Body of pancreas (tissue), 4 donors: ENCODE measurements at regions not wholly inside any gene's neighbourhood (a gene's known extent, or its start where the extent isn't known, plus 50 kb on each side); places are given as distances from the start of the nearest gene placed in this dataset.

Experiments used
- ATAC-seq: fragments of 150-250 bp; one replicate; pipeline ENCODE4 v1.9.1; 2016
- DNase-seq, 4 donors: peaks; one replicate each; pipeline ENCODE4 v3.0.0-alpha.2; 2019
- H3K27ac ChIP-seq, 4 donors: fragments of 200-600 bp; sonication (generic); 1 replicate in 3 of 4; 2 replicates in 1 of 4; pipeline versions ENCODE4 v1.5.1 to v1.6.1; 2016 to 2019; ENCODE audit warnings: mild to moderate bottlenecking in 1 of 4, mixed read lengths in 1 of 4, moderate library complexity in 1 of 4
- H3K27me3 ChIP-seq, 2 donors: fragments of 200-600 bp; sonication (generic); one replicate each; pipeline ENCODE4 v1.6.0; 2016; ENCODE audit warnings: mild to moderate bottlenecking in 1 of 2
- H3K36me3 ChIP-seq, 2 donors: fragments of 200-600 bp; sonication (generic); replicated peaks in 1 of 2; 2 replicates each; pipeline ENCODE4 v1.5.1; 2016; ENCODE audit warnings: low read depth in 2 of 2; ENCODE audit not compliant: insufficient read depth in 1 of 2
- H3K4me1 ChIP-seq: fragments of 200-600 bp; sonication (generic); one replicate; pipeline ENCODE4 v1.6.0; 2016
- H3K4me3 ChIP-seq, 2 donors: fragments of 200-600 bp; sonication (generic); 1 replicate in 1 of 2; 2 replicates in 1 of 2; pipeline ENCODE4 v1.5.1; 2016 to 2019
- H3K9me3 ChIP-seq, 3 donors: fragments of 200-600 bp; sonication (generic); 1 replicate in 2 of 3; 2 replicates in 1 of 3; pipeline ENCODE4 v1.5.1; 2016
- CTCF ChIP-seq, 7 experiments: fragments of 450-650 bp in 4 of 7; fragments of 200-600 bp in 3 of 7; sonication (generic) in 3 of 7; IDR thresholded peaks; one replicate each; pipeline ENCODE4 v1.5.1; 2016 to 2019; ENCODE audit warnings: antibody characterized with exemption in 7 of 7
- POLR2A ChIP-seq, 3 donors: fragments of 450-650 bp; IDR thresholded peaks; one replicate each; pipeline ENCODE4 v1.6.1; 2016; ENCODE audit warnings: antibody characterized with exemption in 3 of 3, mild to moderate bottlenecking in 2 of 3
- WGBS, 2 donors: methylation state at CpG; one replicate each; pipeline ENCODE4 v1.1.5; 2017; 5-methylcytosine and 5-hydroxymethylcytosine counted together
- intact Hi-C: fragments of 100-400 bp; cut with DNase I; formaldehyde crosslinking; loops from one replicate; pipeline ENCODE4 v1.15.1; 2023

GRCh38 chrX:17919896-17920446 lies 58.9 kb upstream of the RAI2 start:
- Histone ChIP-seq H3K27ac (no peak overlapping the region), H3K27me3 (no peaks in the 10 kb centered on the region), H3K36me3 (no peaks in the 10 kb centered on the region), H3K9me3 (no peaks in the 10 kb centered on the region), H3K4me1 (no peaks in the 10 kb centered on the region), H3K4me3 (no peak overlapping the region)
- no peak for ATAC-seq
- intact Hi-C loops: no loop called here
- no peak for TF ChIP-seq POLR2A (IDR thresholded peaks at IDR 0.05)
- TF ChIP-seq CTCF (IDR thresholded peaks at IDR 0.05): no peak
- no peak for DNase-seq
- WGBS, 2 donors: 59 to 72% methylated on average over 6 of the region's 6 CpGs

- Histone ChIP-seq H3K27me3 (no peaks in the 10 kb centered on the region), H3K9me3 (no peaks in the 10 kb centered on the region), H3K27ac (no peak overlapping the region), H3K4me1 (no peaks in the 10 kb centered on the region), H3K4me3 (no peak overlapping the region), H3K36me3 (no peaks in the 10 kb centered on the region)
- no peak for TF ChIP-seq CTCF (IDR thresholded peaks at IDR 0.05)
- DNase-seq (no peak), ATAC-seq (no peak)
- WGBS, 2 donors: 47 to 55% methylated on average over 4 of the region's 4 CpGs
- intact Hi-C loops: no loop called here
Observed at GRCh38 chrX:17917945-17918577, 57.0 kb upstream of the RAI2 start.

- no peaks in the 10 kb centered on the region for H3K27me3 ChIP-seq
- TF ChIP-seq CTCF (IDR thresholded peaks at IDR 0.05) (no peak), POLR2A (IDR thresholded peaks at IDR 0.05) (no peak)
- no peak for ATAC-seq
- H3K27ac ChIP-seq: no peak overlapping the region
- no peaks in the 10 kb centered on the region for H3K36me3 ChIP-seq
- no peaks in the 10 kb centered on the region for H3K9me3 ChIP-seq
- DNase-seq: no peak
- no peaks in the 10 kb centered on the region for H3K4me1 ChIP-seq
- 86 to 88% methylated on average over 6 of the region's 6 CpGs for WGBS, 2 donors
- intact Hi-C loops: no loop called here
- no peak overlapping the region for H3K4me3 ChIP-seq
Observed at GRCh38 chrX:17913801-17914200, 52.7 kb upstream of the RAI2 start.
